ENCODE measurements at regions not wholly inside any gene's neighbourhood (a gene's known extent, or its start where the extent isn't known, plus 50 kb on each side); places are given as distances from the start of the nearest gene placed in this dataset.

GRCh38 chr4:176436293-176436973 is 116.7 kb downstream of the SPCS3 start (continued):
- no peak for TF ChIP-seq ZNF610 (tag by site-specific recombination; IDR thresholded peaks at IDR 0.05; ENCODE audit: borderline replicate concordance)
- TF ChIP-seq ZNF549 (tag by site-specific recombination; IDR thresholded peaks at IDR 0.05): no peak
- no peak for TF ChIP-seq KLF7 (tag by site-specific recombination; IDR thresholded peaks at IDR 0.05; ENCODE audit: borderline replicate concordance)
- no peak for TF ChIP-seq GLIS2 (tag by site-specific recombination; IDR thresholded peaks at IDR 0.05)
- no peak for TF ChIP-seq HOXC10 (CRISPR knock-in tag; IDR thresholded peaks at IDR 0.05)

- TF ChIP-seq ZNF266 (tag by site-specific recombination; IDR thresholded peaks at IDR 0.05; ENCODE audit: low read depth): no peak
- no peak overlapping the region for H3K27ac ChIP-seq (ENCODE audit: extremely low read depth, low read depth, low read length)
- no peaks in the 10 kb centered on the region for H3K36me3 ChIP-seq (ENCODE audit: control insufficient read depth in 2 of 2, insufficient read depth in 1 of 2, low read length in 2 of 2)
- no peaks in the 10 kb centered on the region for H3K4me1 ChIP-seq (ENCODE audit: control insufficient read depth, insufficient read depth, low read length)
- ChIA-PET CTCF (no interaction called here), POLR2A (no interaction called here)
- H3K9me3 ChIP-seq (ENCODE audit: control insufficient read depth, insufficient read depth, low read depth, low read length): no peaks in the 10 kb centered on the region
- no peak overlapping the region for H3K4me3 ChIP-seq (ENCODE audit: low read depth, low read length)
These were observed 118.0 kb downstream of the SPCS3 start for GRCh38 chr4:176437756-176438155.

GRCh38 chr4:176438401-176438800 is 118.6 kb downstream of the SPCS3 start:
- H3K27ac ChIP-seq (ENCODE audit: extremely low read depth, low read depth, low read length): no peak overlapping the region
- ChIA-PET POLR2A (no interaction called here), CTCF (no interaction called here)
- no peak overlapping the region for H3K4me3 ChIP-seq (ENCODE audit: low read depth, low read length)
- no peaks in the 10 kb centered on the region for H3K9me3 ChIP-seq (ENCODE audit: control insufficient read depth, insufficient read depth, low read depth, low read length)
- TF ChIP-seq ZBTB20 (tag by site-specific recombination; IDR thresholded peaks at IDR 0.05) (no peak), ZNF146 (tag by site-specific recombination; IDR thresholded peaks at IDR 0.05) (no peak), ZNF324 (tag by site-specific recombination; IDR thresholded peaks at IDR 0.05) (no peak)
- no peaks in the 10 kb centered on the region for H3K4me1 ChIP-seq (ENCODE audit: control insufficient read depth, insufficient read depth, low read length)
- H3K36me3 ChIP-seq (ENCODE audit: control insufficient read depth in 2 of 2, insufficient read depth in 1 of 2, low read length in 2 of 2): no peaks in the 10 kb centered on the region

GRCh38 chr4:176439611-176440010 is 119.8 kb downstream of the SPCS3 start:
- POLR2A ChIA-PET: no interaction called here
- Histone ChIP-seq H3K27ac (ENCODE audit: extremely low read depth, low read depth, low read length) (no peak overlapping the region), H3K4me1 (ENCODE audit: control insufficient read depth, insufficient read depth, low read length) (no peaks in the 10 kb centered on the region), H3K4me3 (ENCODE audit: low read depth, low read length) (no peak overlapping the region), H3K36me3 (ENCODE audit: control insufficient read depth in 2 of 2, insufficient read depth in 1 of 2, low read length in 2 of 2) (no peaks in the 10 kb centered on the region), H3K9me3 (ENCODE audit: control insufficient read depth, insufficient read depth, low read depth, low read length) (no peaks in the 10 kb centered on the region)
- CTCF ChIA-PET: no interaction called here
- TF ChIP-seq KLF17 (tag by site-specific recombination; IDR thresholded peaks at IDR 0.05) (no peak), CTCF (tag by site-specific recombination; IDR thresholded peaks at IDR 0.05) (no peak), BCL11A (tag by site-specific recombination; IDR thresholded peaks at IDR 0.05; ENCODE audit: low read depth) (no peak), ZXDB (tag by site-specific recombination; IDR thresholded peaks at IDR 0.05) (no peak), YY2 (tag by site-specific recombination; IDR thresholded peaks at IDR 0.05) (no peak), ZSCAN5A (tag by site-specific recombination; IDR thresholded peaks at IDR 0.05) (no peak), BCL11B (tag by site-specific recombination; IDR thresholded peaks at IDR 0.05; ENCODE audit: low read depth) (no peak), ZNF221 (tag by site-specific recombination; IDR thresholded peaks at IDR 0.05; ENCODE audit: borderline replicate concordance) (no peak), ZNF792 (tag by site-specific recombination; IDR thresholded peaks at IDR 0.05) (no peak), MYNN (tag by site-specific recombination; IDR thresholded peaks at IDR 0.05; ENCODE audit: borderline replicate concordance) (no peak), ZBTB6 (tag by site-specific recombination; IDR thresholded peaks at IDR 0.05) (no peak), KLF1 (tag by site-specific recombination; IDR thresholded peaks at IDR 0.05) (no peak), ZNF658 (tag by site-specific recombination; IDR thresholded peaks at IDR 0.05) (no peak), ZNF19 (tag by site-specific recombination; IDR thresholded peaks at IDR 0.05; ENCODE audit: low read depth) (no peak)
